ENCODE measurements at regions not wholly inside any gene's neighbourhood (a gene's known extent, or its start where the extent isn't known, plus 50 kb on each side); places are given as distances from the start of the nearest gene placed in this dataset.
"Not testable (repeated sequence)": the region's sequence is repeated elsewhere in the genome, so short reads cannot be mapped to it uniquely, and the experiment has no call there.

- no peak for DNase-seq (ENCODE audit: low read depth)
These were observed 112.1 kb upstream of the ITGB1 start for GRCh38 chr10:33070101-33070500.

GRCh38 chr10:33067917-33068316 lies 109.9 kb upstream of the ITGB1 start:
- no peak for DNase-seq (ENCODE audit: low read depth)

- DNase-seq (ENCODE audit: low read depth) = no peak
These were observed 109.5 kb upstream of the ITGB1 start for GRCh38 chr10:33067481-33067880.

- DNase-seq (ENCODE audit: low read depth) = peak; percentile 87
These were observed 108.7 kb upstream of the ITGB1 start for GRCh38 chr10:33066558-33067236.

GRCh38 chr10:33065111-33065510 lies 107.1 kb upstream of the ITGB1 start:
- DNase-seq (ENCODE audit: low read depth) = no peak

GRCh38 chr10:33064706-33065105 lies 106.7 kb upstream of the ITGB1 start:
- DNase-seq (ENCODE audit: low read depth) = no peak

GRCh38 chr10:33057620-33058019 lies 99.6 kb upstream of the ITGB1 start:
- DNase-seq (ENCODE audit: low read depth) = no peak

GRCh38 chr10:33056828-33057596 lies 99.0 kb upstream of the ITGB1 start:
- DNase-seq (ENCODE audit: low read depth) = no peak

- peak; percentile 29 for DNase-seq (ENCODE audit: low read depth)
These were observed 97.6 kb upstream of the ITGB1 start for GRCh38 chr10:33055625-33056024.

GRCh38 chr10:33052915-33053810 lies 95.1 kb upstream of the ITGB1 start:
- no peak for DNase-seq (ENCODE audit: low read depth)

- no peak for DNase-seq (ENCODE audit: low read depth)
These were observed 94.3 kb upstream of the ITGB1 start for GRCh38 chr10:33052263-33052875.

GRCh38 chr10:33049963-33050920 lies 92.2 kb upstream of the ITGB1 start:
- not testable (repeated sequence) for DNase-seq (ENCODE audit: low read depth)

- DNase-seq (ENCODE audit: low read depth) = no peak
These were observed 90.2 kb upstream of the ITGB1 start for GRCh38 chr10:33048223-33048622.

GRCh38 chr10:33047655-33048054 lies 89.6 kb upstream of the ITGB1 start:
- DNase-seq (ENCODE audit: low read depth) = no peak

GRCh38 chr10:33046792-33047191 lies 88.8 kb upstream of the ITGB1 start:
- DNase-seq (ENCODE audit: low read depth) = no peak

GRCh38 chr10:33045421-33045820 lies 87.4 kb upstream of the ITGB1 start:
- DNase-seq (ENCODE audit: low read depth) = no peak

GRCh38 chr10:33042565-33042964 lies 84.5 kb upstream of the ITGB1 start:
- DNase-seq (ENCODE audit: low read depth) = no peak

- no peak for DNase-seq (ENCODE audit: low read depth)
These were observed 83.9 kb upstream of the ITGB1 start for GRCh38 chr10:33041783-33042437.

- DNase-seq (ENCODE audit: low read depth) = no peak
These were observed 82.4 kb upstream of the ITGB1 start for GRCh38 chr10:33040436-33040835.

- no peak for DNase-seq (ENCODE audit: low read depth)
These were observed 81.2 kb upstream of the ITGB1 start for GRCh38 chr10:33039181-33039580.
